Suppressor macrophage (primary cell): ENCODE measurements at regions not wholly inside any gene's neighbourhood (a gene's known extent, or its start where the extent isn't known, plus 50 kb on each side); places are given as distances from the start of the nearest gene placed in this dataset.

Source experiments
- DNase-seq, 4 experiments: peaks; one replicate each; pipeline ENCODE4 v3.0.0-alpha.2; 2020 to 2022

DNA sequence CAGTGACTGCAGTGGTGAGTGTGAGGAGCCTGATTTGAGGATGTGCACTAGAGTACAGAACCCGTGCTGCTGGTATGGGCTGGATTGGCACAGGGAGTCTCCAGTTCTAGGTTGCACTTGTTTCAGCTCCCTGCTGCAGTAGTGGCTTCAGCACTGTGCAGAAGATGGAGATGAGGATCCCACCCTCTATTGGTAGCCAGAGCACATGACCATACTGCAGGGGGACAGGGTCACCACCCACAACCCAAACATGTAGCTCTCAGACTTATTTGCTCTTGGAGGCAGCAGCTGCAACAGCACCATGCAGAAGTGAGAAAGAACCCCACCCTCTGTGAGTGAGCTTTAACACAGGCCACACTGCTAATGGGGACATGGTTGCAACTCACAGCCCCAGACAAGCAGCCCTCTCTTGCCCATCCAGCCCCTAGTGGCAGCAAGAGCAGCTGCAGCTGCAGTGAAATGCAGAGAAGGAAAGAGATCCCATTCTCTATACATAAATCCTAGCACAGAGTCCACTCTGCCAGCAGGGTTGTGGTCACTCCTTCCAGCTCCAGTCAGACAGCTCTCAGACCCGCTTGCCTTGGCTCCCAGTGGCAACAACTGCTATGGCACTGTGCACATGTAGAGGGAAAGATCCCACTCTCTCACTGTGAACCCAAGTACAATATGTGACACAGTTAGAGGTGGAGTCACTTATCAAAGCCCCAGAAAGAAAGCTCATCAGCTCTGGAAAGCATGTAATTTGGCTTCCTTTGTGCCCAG lies 51.4 kb upstream of the SCIN start:
- peak; percentile 1 to 39 (median 29) for DNase-seq

DNA sequence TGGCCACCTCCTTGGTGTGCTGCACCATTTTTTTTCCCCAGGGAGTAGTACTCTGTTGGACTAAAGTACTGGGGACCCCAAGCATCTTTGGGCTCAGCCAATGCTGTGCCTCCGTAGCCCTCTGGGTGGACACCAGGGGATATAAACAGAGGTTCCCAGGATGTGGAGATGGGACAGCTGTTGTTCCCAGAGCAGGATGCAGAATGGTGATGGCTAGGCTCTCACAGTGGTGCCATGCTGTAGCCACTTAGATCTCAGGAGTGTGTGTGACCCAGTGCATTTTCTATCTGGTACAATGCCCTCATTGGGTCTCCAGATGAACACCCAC lies 50.9 kb upstream of the SCIN start:
- no peak for DNase-seq
